NT2/D1 (cell line): ENCODE measurements at regions not wholly inside any gene's neighbourhood (a gene's known extent, or its start where the extent isn't known, plus 50 kb on each side); places are given as distances from the start of the nearest gene placed in this dataset.
"Not testable (repeated sequence)": the region's sequence is repeated elsewhere in the genome, so short reads cannot be mapped to it uniquely, and the experiment has no call there.

Source experiments
- SUZ12 ChIP-seq: IDR thresholded peaks from 2 replicates; pipeline ENCODE4 v1.6.1; 2011; ENCODE audit not compliant: insufficient read length, insufficient read depth; ENCODE audit errors: extremely low read depth
- YY1 ChIP-seq: IDR thresholded peaks from 2 replicates; pipeline ENCODE4 v1.6.1; 2011; ENCODE audit not compliant: insufficient read length, insufficient read depth
- ZNF274 ChIP-seq: IDR thresholded peaks from 2 replicates; pipeline ENCODE4 v1.6.1; 2011; ENCODE audit warnings: mild to moderate bottlenecking, low read depth, low read length

GRCh38 chr10:4274671-4275070, 489.7 kb upstream of the KLF6 start:
- TF ChIP-seq SUZ12, ZNF274, YY1: not testable (repeated sequence)
